ENCODE measurements at regions not wholly inside any gene's neighbourhood (a gene's known extent, or its start where the extent isn't known, plus 50 kb on each side); places are given as distances from the start of the nearest gene placed in this dataset.

DNA sequence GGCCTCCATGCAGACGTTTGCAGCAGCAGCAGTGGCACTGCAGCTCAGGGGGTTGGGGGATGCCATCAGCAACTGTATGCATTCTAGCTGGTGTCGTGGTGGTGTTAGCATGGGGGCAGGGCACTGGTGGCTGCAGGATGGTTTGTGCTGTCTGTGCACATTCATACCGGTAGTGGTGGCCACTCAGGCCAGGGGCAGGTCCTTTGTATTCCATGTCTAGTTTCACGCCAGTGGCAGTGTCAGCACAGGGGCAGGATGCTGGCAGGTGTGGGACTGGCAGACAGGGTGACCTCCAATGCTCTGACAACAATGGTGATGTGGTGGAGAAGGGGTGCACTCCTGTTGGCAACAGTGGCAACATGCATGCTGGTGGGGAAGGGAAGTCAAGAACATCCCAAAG, 194.2 kb upstream of the LRRC7 start:
- H3K27ac ChIP-seq (replicated peaks): no peak overlapping the region
- TF ChIP-seq, protein P1, sequence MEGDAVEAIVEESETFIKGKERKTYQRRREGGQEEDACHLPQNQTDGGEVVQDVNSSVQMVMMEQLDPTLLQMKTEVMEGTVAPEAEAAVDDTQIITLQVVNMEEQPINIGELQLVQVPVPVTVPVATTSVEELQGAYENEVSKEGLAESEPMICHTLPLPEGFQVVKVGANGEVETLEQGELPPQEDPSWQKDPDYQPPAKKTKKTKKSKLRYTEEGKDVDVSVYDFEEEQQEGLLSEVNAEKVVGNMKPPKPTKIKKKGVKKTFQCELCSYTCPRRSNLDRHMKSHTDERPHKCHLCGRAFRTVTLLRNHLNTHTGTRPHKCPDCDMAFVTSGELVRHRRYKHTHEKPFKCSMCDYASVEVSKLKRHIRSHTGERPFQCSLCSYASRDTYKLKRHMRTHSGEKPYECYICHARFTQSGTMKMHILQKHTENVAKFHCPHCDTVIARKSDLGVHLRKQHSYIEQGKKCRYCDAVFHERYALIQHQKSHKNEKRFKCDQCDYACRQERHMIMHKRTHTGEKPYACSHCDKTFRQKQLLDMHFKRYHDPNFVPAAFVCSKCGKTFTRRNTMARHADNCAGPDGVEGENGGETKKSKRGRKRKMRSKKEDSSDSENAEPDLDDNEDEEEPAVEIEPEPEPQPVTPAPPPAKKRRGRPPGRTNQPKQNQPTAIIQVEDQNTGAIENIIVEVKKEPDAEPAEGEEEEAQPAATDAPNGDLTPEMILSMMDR (IDR thresholded peaks at IDR 0.05; ENCODE audit: insufficient read depth, low read length): no peak
- TF ChIP-seq POLR2AphosphoS5 (IDR thresholded peaks at IDR 0.05; ENCODE audit: low read depth): no peak
- TF ChIP-seq, protein P2, sequence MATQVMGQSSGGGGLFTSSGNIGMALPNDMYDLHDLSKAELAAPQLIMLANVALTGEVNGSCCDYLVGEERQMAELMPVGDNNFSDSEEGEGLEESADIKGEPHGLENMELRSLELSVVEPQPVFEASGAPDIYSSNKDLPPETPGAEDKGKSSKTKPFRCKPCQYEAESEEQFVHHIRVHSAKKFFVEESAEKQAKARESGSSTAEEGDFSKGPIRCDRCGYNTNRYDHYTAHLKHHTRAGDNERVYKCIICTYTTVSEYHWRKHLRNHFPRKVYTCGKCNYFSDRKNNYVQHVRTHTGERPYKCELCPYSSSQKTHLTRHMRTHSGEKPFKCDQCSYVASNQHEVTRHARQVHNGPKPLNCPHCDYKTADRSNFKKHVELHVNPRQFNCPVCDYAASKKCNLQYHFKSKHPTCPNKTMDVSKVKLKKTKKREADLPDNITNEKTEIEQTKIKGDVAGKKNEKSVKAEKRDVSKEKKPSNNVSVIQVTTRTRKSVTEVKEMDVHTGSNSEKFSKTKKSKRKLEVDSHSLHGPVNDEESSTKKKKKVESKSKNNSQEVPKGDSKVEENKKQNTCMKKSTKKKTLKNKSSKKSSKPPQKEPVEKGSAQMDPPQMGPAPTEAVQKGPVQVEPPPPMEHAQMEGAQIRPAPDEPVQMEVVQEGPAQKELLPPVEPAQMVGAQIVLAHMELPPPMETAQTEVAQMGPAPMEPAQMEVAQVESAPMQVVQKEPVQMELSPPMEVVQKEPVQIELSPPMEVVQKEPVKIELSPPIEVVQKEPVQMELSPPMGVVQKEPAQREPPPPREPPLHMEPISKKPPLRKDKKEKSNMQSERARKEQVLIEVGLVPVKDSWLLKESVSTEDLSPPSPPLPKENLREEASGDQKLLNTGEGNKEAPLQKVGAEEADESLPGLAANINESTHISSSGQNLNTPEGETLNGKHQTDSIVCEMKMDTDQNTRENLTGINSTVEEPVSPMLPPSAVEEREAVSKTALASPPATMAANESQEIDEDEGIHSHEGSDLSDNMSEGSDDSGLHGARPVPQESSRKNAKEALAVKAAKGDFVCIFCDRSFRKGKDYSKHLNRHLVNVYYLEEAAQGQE (IDR thresholded peaks at IDR 0.05; ENCODE audit: insufficient replicate concordance, low read depth): no peak
- TF ChIP-seq SPI1 (IDR thresholded peaks at IDR 0.05; ENCODE audit: borderline replicate concordance, low read depth): no peak
- TF ChIP-seq GABPA (IDR thresholded peaks at IDR 0.05; ENCODE audit: low read depth): no peak
- H3K4me3 ChIP-seq (replicated peaks; ENCODE audit: insufficient read depth, low read length): no peak overlapping the region
- H3K27me3 ChIP-seq (ENCODE audit: insufficient read depth, poor library complexity, severe bottlenecking): no peaks in the 10 kb centered on the region
- no peak for DNase-seq (ENCODE audit: low read depth in 1 of 2, low spot score in 1 of 2)

DNA sequence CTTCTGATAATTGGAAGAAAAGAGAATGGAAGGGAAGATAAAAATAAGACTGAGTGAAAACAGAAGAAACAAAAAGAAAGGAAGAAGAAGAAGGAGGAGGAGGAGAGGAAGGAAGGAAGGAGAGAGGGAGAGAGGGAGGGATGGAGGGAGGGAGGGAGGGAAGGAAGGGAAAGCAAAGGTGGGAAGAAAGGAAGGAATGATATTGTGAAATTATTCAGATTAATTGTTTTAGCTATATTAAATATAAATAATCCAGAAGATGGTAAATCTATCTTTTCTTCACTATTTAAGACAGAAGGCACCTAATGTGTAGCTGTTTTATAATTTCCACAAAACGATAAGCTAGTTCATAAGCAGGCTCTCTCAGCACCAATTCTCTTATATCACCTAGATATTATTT, 191.3 kb upstream of the LRRC7 start:
- H3K27me3 ChIP-seq (ENCODE audit: insufficient read depth, poor library complexity, severe bottlenecking): no peaks in the 10 kb centered on the region
- TF ChIP-seq POLR2AphosphoS5 (IDR thresholded peaks at IDR 0.05; ENCODE audit: low read depth) (no peak), GABPA (IDR thresholded peaks at IDR 0.05; ENCODE audit: low read depth) (no peak), SPI1 (IDR thresholded peaks at IDR 0.05; ENCODE audit: borderline replicate concordance, low read depth) (no peak)
- TF ChIP-seq, protein P2 (IDR thresholded peaks at IDR 0.05; ENCODE audit: insufficient replicate concordance, low read depth): no peak
- TF ChIP-seq, protein P1 (IDR thresholded peaks at IDR 0.05; ENCODE audit: insufficient read depth, low read length): no peak
- no peak overlapping the region for H3K27ac ChIP-seq (replicated peaks)
- no peak overlapping the region for H3K4me3 ChIP-seq (replicated peaks; ENCODE audit: insufficient read depth, low read length)
- no peak for DNase-seq (ENCODE audit: low read depth in 1 of 2, low spot score in 1 of 2)

DNA sequence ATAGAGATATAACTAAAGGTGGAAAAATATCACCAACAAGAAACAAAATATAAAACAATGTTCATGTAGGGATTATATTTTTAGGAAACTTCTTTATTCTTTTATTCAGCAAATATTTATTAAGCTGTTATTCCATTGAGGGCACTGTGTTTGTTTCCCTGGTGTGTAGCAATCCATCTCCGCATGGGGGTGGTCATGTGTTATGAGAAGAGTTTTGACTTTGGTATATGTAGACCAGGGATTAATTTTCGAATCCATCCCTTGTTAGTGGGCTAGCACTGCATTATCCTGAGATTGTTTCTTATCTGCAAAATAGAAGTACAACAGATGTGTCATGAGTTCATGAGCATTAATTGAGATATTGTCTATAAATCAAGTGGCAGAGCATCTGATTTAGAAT, 190.2 kb upstream of the LRRC7 start:
- TF ChIP-seq, protein P2 (IDR thresholded peaks at IDR 0.05; ENCODE audit: insufficient replicate concordance, low read depth): no peak
- no peak for TF ChIP-seq POLR2AphosphoS5 (IDR thresholded peaks at IDR 0.05; ENCODE audit: low read depth)
- TF ChIP-seq SPI1 (IDR thresholded peaks at IDR 0.05; ENCODE audit: borderline replicate concordance, low read depth): no peak
- TF ChIP-seq, protein P1 (IDR thresholded peaks at IDR 0.05; ENCODE audit: insufficient read depth, low read length): no peak
- no peak for TF ChIP-seq GABPA (IDR thresholded peaks at IDR 0.05; ENCODE audit: low read depth)
- Histone ChIP-seq H3K27me3 (ENCODE audit: insufficient read depth, poor library complexity, severe bottlenecking) (no peaks in the 10 kb centered on the region), H3K27ac (replicated peaks) (no peak overlapping the region), H3K4me3 (replicated peaks; ENCODE audit: insufficient read depth, low read length) (no peak overlapping the region)
- DNase-seq (ENCODE audit: low read depth in 1 of 2, low spot score in 1 of 2): no peak

Data from HL-60 (cell line).